ENCODE measurements at regions not wholly inside any gene's neighbourhood (a gene's known extent, or its start where the extent isn't known, plus 50 kb on each side); places are given as distances from the start of the nearest gene placed in this dataset.

GRCh38 chr2:192901446-192901845 lies 706.7 kb upstream of the TMEFF2 start:
- TF ChIP-seq CTCF (IDR thresholded peaks at IDR 0.05; ENCODE audit: insufficient read depth, low read depth, low read length) (no peak), EZH2 (IDR thresholded peaks at IDR 0.05; ENCODE audit: insufficient read depth, low read length) (no peak)
